ENCODE measurements at regions not wholly inside any gene's neighbourhood (a gene's known extent, or its start where the extent isn't known, plus 50 kb on each side); places are given as distances from the start of the nearest gene placed in this dataset.

DNA sequence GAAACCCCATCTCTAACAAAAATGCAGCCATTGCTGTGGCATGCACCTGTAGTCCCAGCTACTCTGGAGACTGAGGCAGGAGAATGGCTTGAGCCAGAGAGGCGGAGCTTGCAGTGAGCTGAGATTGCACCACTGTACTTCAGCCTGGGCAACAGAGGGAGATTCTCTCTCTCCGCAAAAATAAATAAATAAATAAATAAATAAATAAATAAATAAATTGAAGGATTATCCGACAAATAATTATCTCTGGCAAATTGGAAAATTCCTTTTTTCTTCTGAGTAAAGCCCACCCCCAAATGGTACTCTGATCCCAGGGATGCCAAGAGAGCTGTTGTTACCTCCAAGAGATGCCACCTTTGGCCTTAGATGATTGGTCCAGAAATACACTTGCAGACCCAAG, 137.9 kb downstream of the SUDS3 start:
- H3K36me3 Mint-ChIP-seq (ENCODE audit: low read depth), result no peaks in the 10 kb centered on the region
- intact Hi-C loops (cut with DNase I, micrococcal nuclease), result no loop called here
- POLR2A ChIA-PET, result no interaction called here
- H3K27me3 Mint-ChIP-seq, result peaks cover 8% of the 10 kb centered on the region
- no peaks in the 10 kb centered on the region for H3K4me1 Mint-ChIP-seq
- no peak overlapping the region for H3K27ac Mint-ChIP-seq
- CTCF ChIA-PET, result interaction anchor here (0.6 kb wide), 1 partner anchor 17 kb away, joined by 3 read pairs; no protein-coding TSS in a partner anchor
- peaks cover 8% of the 10 kb centered on the region for H3K9me3 Mint-ChIP-seq (ENCODE audit: low read depth)
- no peak overlapping the region for H3K4me3 Mint-ChIP-seq
- DNase-seq (no peak), ATAC-seq (no peak)

GRCh38 chr12:118520214-118521035, 144.1 kb downstream of the SUDS3 start:
- no peak for DNase-seq
- no peaks in the 10 kb centered on the region for H3K36me3 Mint-ChIP-seq (ENCODE audit: low read depth)
- H3K27ac Mint-ChIP-seq, result no peak overlapping the region
- H3K4me1 Mint-ChIP-seq, result no peaks in the 10 kb centered on the region
- peaks cover 4% of the 10 kb centered on the region for H3K27me3 Mint-ChIP-seq
- no peak overlapping the region for H3K4me3 Mint-ChIP-seq
- peaks cover 8% of the 10 kb centered on the region for H3K9me3 Mint-ChIP-seq (ENCODE audit: low read depth)
- ChIA-PET POLR2A (interaction anchor here (0.6 kb wide), 1 partner anchor 16 kb away, joined by 3 read pairs; no protein-coding TSS in a partner anchor), CTCF (no interaction called here)
- no peak for ATAC-seq
- intact Hi-C loops (cut with DNase I, micrococcal nuclease), result no loop called here

DNA sequence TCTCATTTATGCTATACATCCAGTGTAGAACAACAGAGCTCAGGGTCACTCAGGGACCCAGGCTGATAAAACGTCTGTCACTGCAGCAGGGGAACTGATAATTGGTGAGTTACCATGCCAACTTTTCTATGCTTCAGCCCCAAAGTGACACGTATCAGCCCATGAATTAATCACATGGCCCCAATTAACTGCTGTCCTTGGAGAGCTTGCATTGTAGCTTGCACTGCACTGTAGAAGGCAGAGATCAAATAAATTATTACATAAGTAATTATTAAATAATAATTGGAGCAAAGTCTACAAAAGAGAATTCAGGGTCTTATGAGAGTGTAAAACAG, 144.6 kb downstream of the SUDS3 start:
- ChIA-PET POLR2A (no interaction called here), CTCF (interaction anchor here (1.5 kb wide), 1 partner anchor 115 kb away, joined by 3 read pairs; no protein-coding TSS in a partner anchor)
- no peak overlapping the region for H3K27ac Mint-ChIP-seq
- no peaks in the 10 kb centered on the region for H3K4me1 Mint-ChIP-seq
- DNase-seq (no peak), ATAC-seq (no peak)
- H3K27me3 Mint-ChIP-seq, result peaks cover 4% of the 10 kb centered on the region
- peaks cover 8% of the 10 kb centered on the region for H3K9me3 Mint-ChIP-seq (ENCODE audit: low read depth)
- no peaks in the 10 kb centered on the region for H3K36me3 Mint-ChIP-seq (ENCODE audit: low read depth)
- no peak overlapping the region for H3K4me3 Mint-ChIP-seq
- intact Hi-C loops (cut with DNase I, micrococcal nuclease), result no loop called here

- ChIA-PET POLR2A (no interaction called here), CTCF (no interaction called here)
- Mint-ChIP-seq H3K9me3 (ENCODE audit: low read depth) (no peaks in the 10 kb centered on the region), H3K4me1 (no peaks in the 10 kb centered on the region), H3K36me3 (ENCODE audit: low read depth) (no peaks in the 10 kb centered on the region), H3K27me3 (peaks cover 3% of the 10 kb centered on the region), H3K4me3 (no peak overlapping the region), H3K27ac (no peak overlapping the region)
- ATAC-seq, result no peak
- DNase-seq, result no peak
- intact Hi-C loops (cut with DNase I, micrococcal nuclease), result no loop called here
These were observed 148.1 kb downstream of the SUDS3 start for GRCh38 chr12:118524446-118524845.

- DNase-seq (no peak), ATAC-seq (no peak)
- Mint-ChIP-seq H3K4me1 (no peaks in the 10 kb centered on the region), H3K27me3 (peaks cover 7% of the 10 kb centered on the region), H3K4me3 (no peak overlapping the region), H3K9me3 (ENCODE audit: low read depth) (no peaks in the 10 kb centered on the region), H3K27ac (no peak overlapping the region), H3K36me3 (ENCODE audit: low read depth) (no peaks in the 10 kb centered on the region)
- ChIA-PET CTCF (no interaction called here), POLR2A (no interaction called here)
- intact Hi-C loops (cut with DNase I, micrococcal nuclease), result no loop called here
These were observed 148.9 kb downstream of the SUDS3 start for GRCh38 chr12:118525216-118525615.

DNA sequence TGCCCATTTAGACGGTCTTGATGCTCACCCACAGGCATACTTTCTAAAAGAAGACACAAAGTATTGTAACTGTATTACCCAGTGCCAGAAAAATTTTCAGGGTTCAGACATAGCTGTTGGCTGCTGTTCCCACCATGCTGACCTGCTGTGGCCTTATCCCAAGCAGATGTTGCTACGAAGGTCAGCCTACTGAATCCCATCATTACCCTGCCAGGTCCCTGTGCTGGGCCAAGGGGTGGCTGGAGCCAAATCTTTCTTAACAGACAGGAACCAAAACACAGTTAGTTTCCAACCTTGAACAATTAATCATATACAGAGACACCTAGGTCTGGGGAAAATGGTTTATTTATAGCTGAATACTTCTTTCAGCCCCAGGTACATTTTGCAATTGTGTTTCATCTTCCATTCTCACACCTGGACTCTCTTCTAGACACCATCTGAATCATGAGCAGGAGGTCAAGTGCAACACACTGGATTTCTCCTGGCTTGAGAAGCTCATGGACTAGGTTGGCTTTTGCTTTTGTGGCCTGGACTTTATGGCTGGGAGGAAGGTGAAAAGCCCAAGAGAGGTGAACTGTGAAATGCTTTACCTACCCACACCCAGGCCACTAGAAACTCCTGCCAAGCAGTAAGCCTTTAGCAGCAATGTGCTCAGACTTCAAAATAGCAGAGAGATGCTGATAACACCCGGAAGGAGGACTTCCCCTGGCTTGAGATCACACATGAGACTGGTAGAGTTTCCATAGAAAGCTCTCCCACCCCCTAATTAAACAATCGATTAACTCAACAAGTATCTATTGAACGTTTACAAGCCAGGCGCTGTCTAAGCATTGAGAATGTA, 150.1 kb downstream of the SUDS3 start:
- H3K4me1 Mint-ChIP-seq, result no peaks in the 10 kb centered on the region
- ATAC-seq (no peak), DNase-seq (no peak)
- no peaks in the 10 kb centered on the region for H3K9me3 Mint-ChIP-seq (ENCODE audit: low read depth)
- H3K4me3 Mint-ChIP-seq, result no peak overlapping the region
- H3K36me3 Mint-ChIP-seq (ENCODE audit: low read depth), result no peaks in the 10 kb centered on the region
- no peak overlapping the region for H3K27ac Mint-ChIP-seq
- CTCF ChIA-PET, result no interaction called here
- H3K27me3 Mint-ChIP-seq, result peaks cover 7% of the 10 kb centered on the region
- POLR2A ChIA-PET, result no interaction called here
- intact Hi-C loops (cut with DNase I, micrococcal nuclease), result no loop called here

DNA sequence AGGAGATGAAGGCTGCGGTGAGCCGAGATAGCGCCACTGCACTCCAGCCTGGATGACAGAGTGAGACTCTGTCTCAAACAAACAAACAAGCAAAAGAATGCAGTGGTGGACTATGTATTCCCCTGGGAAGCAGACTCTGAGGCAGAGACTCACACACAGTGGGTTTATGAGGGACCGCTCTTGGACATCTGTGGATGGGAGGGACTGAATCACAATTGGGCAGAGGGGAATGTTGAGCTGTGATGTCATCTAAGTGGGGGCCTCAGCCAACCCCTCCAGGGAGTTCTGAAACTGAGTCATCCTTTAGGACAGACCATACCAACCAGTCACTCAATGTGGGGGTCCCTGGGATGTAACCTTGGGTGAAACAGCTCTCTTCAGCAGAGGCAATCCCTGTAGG, 151.0 kb downstream of the SUDS3 start:
- Mint-ChIP-seq H3K36me3 (ENCODE audit: low read depth) (no peaks in the 10 kb centered on the region), H3K9me3 (ENCODE audit: low read depth) (no peaks in the 10 kb centered on the region), H3K27me3 (peaks cover 7% of the 10 kb centered on the region), H3K4me1 (no peaks in the 10 kb centered on the region), H3K4me3 (no peak overlapping the region), H3K27ac (no peak overlapping the region)
- ATAC-seq, result no peak
- ChIA-PET CTCF (no interaction called here), POLR2A (no interaction called here)
- intact Hi-C loops (cut with DNase I, micrococcal nuclease), result no loop called here
- DNase-seq, result no peak

- ChIA-PET CTCF (no interaction called here), POLR2A (no interaction called here)
- intact Hi-C loops (cut with DNase I, micrococcal nuclease), result no loop called here
- peaks cover 7% of the 10 kb centered on the region for H3K27me3 Mint-ChIP-seq
- no peaks in the 10 kb centered on the region for H3K9me3 Mint-ChIP-seq (ENCODE audit: low read depth)
- no peak overlapping the region for H3K4me3 Mint-ChIP-seq
- no peaks in the 10 kb centered on the region for H3K4me1 Mint-ChIP-seq
- DNase-seq (no peak), ATAC-seq (no peak)
- no peak overlapping the region for H3K27ac Mint-ChIP-seq
- no peaks in the 10 kb centered on the region for H3K36me3 Mint-ChIP-seq (ENCODE audit: low read depth)
These were observed 152.3 kb downstream of the SUDS3 start for GRCh38 chr12:118528625-118529024.

- no peak overlapping the region for H3K27ac Mint-ChIP-seq
- H3K9me3 Mint-ChIP-seq (ENCODE audit: low read depth), result no peaks in the 10 kb centered on the region
- DNase-seq (no peak), ATAC-seq (no peak)
- intact Hi-C loops (cut with DNase I, micrococcal nuclease), result no loop called here
- ChIA-PET CTCF (interaction anchor here (0.7 kb wide), 1 partner anchor 227 kb away, joined by 3 read pairs; no protein-coding TSS in a partner anchor), POLR2A (no interaction called here)
- no peaks in the 10 kb centered on the region for H3K4me1 Mint-ChIP-seq
- no peak overlapping the region for H3K4me3 Mint-ChIP-seq
- H3K36me3 Mint-ChIP-seq (ENCODE audit: low read depth), result no peaks in the 10 kb centered on the region
- peaks cover 9% of the 10 kb centered on the region for H3K27me3 Mint-ChIP-seq
These were observed 157.6 kb downstream of the SUDS3 start for GRCh38 chr12:118534003-118534402.

DNA sequence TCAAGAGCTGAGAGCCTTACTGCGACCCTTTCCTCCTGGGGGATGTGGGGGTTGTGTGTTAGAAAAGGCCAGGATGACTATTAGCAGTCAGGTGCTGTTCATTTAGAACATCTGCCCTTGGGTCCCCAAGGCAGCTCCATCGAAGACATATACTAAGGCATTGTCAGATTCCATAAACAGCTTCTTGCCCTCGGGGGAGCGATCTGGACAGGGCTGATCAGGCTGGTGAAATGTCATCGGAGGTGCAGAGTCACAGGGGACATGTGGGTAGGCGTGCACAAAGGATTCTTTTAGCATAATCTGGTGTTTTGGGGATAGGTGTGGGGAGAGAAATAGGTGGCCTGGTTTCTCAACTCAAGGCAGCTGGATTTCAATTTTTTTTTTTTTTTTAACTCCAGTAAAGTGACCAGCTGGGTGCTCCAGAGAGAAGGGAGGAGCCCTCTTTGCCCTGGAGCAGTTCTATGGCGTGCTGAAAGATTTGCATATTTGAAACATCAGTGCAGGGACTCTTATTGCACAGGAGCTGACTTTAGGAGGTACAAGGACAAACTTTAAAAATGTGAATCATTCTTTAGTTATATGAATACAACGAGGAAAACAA, 160.1 kb downstream of the SUDS3 start:
- no peaks in the 10 kb centered on the region for H3K4me1 Mint-ChIP-seq
- ATAC-seq, result no peak

DNA sequence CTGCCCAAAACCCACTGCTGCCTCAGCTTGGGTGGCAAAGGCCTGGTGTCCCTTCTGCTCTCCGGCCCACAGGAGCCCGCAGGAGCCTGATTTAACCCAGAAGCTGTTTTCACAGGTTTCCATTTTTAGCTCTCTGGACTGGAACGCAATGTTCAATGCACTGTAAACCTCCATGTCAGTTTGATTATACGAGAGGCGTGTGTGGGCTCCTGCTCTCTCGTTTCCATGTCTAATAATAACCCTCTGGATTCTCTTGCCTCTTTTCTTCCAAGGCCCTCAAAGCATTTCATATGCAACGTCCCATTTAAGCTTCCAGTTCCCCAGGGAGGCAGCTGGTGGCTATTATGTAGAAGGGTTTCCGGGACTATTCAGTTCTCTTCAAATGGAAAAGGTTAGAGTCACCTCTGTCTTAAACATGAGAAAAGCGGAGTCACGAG, 161.1 kb downstream of the SUDS3 start:
- intact Hi-C loops (cut with DNase I, micrococcal nuclease), result no loop called here
- ATAC-seq (no peak), DNase-seq (no peak)
- Mint-ChIP-seq H3K36me3 (ENCODE audit: low read depth) (no peaks in the 10 kb centered on the region), H3K27me3 (peaks cover 4% of the 10 kb centered on the region), H3K4me1 (no peaks in the 10 kb centered on the region), H3K9me3 (ENCODE audit: low read depth) (no peaks in the 10 kb centered on the region), H3K27ac (no peak overlapping the region), H3K4me3 (no peak overlapping the region)
- ChIA-PET CTCF (no interaction called here), POLR2A (no interaction called here)

More for the DNA sequence above, 160.1 kb downstream of the SUDS3 start:
- intact Hi-C loops (cut with DNase I, micrococcal nuclease), result no loop called here
- ChIA-PET POLR2A (interaction anchor here (0.7 kb wide), 1 partner anchor 17 kb away, joined by 3 read pairs; no protein-coding TSS in a partner anchor), CTCF (no interaction called here)
- Mint-ChIP-seq H3K9me3 (ENCODE audit: low read depth) (no peaks in the 10 kb centered on the region), H3K36me3 (ENCODE audit: low read depth) (no peaks in the 10 kb centered on the region), H3K27me3 (peaks cover 4% of the 10 kb centered on the region), H3K27ac (no peak overlapping the region), H3K4me3 (no peak overlapping the region)
- DNase-seq, result no peak

DNA sequence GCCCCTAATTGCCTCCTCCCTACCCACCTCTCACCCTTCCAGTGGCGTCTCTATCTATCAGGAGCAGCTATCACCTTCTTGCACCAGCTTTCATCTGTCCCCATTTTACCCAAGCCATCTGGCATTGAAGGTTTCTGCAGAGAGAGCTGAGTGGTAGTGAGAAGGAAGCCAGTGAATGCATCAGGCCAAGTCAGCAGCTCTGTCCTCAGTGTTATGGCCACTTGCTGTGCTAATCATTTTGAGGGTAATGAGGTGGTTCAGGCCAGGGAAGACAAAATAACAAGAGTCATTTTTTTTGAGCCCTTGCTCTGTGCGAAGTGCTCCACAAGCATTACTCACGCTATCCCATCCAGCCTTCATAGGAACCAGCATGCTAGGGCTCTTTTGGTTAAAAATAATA, 164.7 kb downstream of the SUDS3 start:
- no peak overlapping the region for H3K27ac Mint-ChIP-seq
- H3K27me3 Mint-ChIP-seq, result peaks cover 4% of the 10 kb centered on the region
- POLR2A ChIA-PET, result no interaction called here
- no peak overlapping the region for H3K4me3 Mint-ChIP-seq
- intact Hi-C loops (cut with DNase I, micrococcal nuclease), result no loop called here
- CTCF ChIA-PET, result interaction anchor here (0.6 kb wide), 1 partner anchor 787 kb away, joined by 5 read pairs; no protein-coding TSS in a partner anchor
- H3K9me3 Mint-ChIP-seq (ENCODE audit: low read depth), result no peaks in the 10 kb centered on the region
- no peak for ATAC-seq
- no peak for DNase-seq
- no peaks in the 10 kb centered on the region for H3K4me1 Mint-ChIP-seq
- no peaks in the 10 kb centered on the region for H3K36me3 Mint-ChIP-seq (ENCODE audit: low read depth)

Measured in activated CD4-positive, alpha-beta T cell treated with anti-CD3 and anti-CD28 coated beads for 36 hours (primary cell).